ENCODE measurements at regions not wholly inside any gene's neighbourhood (a gene's known extent, or its start where the extent isn't known, plus 50 kb on each side); places are given as distances from the start of the nearest gene placed in this dataset.

DNA sequence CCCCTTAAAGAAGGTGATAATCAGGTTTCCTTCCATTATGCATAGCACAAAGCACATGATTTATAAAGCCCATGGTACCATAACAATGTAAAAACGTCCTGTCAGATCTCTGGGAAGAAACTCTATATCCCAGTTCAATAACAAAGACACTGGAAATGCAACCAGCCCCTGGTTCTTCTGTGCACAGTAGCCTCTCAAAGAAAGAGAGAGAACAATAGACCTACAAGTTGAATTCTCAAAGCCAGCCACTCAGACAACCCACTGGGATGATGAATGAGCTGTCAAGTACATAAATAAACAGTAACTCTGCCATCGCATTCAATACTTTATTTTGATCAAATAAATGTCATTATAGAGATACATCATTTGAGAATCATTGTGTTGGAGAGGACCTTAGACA lies 400.1 kb upstream of the CPEB2 start:
- TF ChIP-seq, protein P1, sequence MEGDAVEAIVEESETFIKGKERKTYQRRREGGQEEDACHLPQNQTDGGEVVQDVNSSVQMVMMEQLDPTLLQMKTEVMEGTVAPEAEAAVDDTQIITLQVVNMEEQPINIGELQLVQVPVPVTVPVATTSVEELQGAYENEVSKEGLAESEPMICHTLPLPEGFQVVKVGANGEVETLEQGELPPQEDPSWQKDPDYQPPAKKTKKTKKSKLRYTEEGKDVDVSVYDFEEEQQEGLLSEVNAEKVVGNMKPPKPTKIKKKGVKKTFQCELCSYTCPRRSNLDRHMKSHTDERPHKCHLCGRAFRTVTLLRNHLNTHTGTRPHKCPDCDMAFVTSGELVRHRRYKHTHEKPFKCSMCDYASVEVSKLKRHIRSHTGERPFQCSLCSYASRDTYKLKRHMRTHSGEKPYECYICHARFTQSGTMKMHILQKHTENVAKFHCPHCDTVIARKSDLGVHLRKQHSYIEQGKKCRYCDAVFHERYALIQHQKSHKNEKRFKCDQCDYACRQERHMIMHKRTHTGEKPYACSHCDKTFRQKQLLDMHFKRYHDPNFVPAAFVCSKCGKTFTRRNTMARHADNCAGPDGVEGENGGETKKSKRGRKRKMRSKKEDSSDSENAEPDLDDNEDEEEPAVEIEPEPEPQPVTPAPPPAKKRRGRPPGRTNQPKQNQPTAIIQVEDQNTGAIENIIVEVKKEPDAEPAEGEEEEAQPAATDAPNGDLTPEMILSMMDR (IDR thresholded peaks at IDR 0.05 in 4 of 5, conservative IDR thresholded peaks at IDR 0.05 in 1 of 5), result no peak
- TF ChIP-seq POLR2A (IDR thresholded peaks at IDR 0.05), result no peak

Data from gastrocnemius medialis (tissue), 4 donors.